GM12875 (cell line): ENCODE measurements at regions not wholly inside any gene's neighbourhood (a gene's known extent, or its start where the extent isn't known, plus 50 kb on each side); places are given as distances from the start of the nearest gene placed in this dataset.
A peak's percentile ranks its signal among the peaks of the same experiment; 100 is the strongest.

ENCODE experiments used
- H3K4me3 ChIP-seq: one replicate; pipeline ENCODE4 v1.5.1; 2011; ENCODE audit warnings: low read depth, low read length, control low read depth
- CTCF ChIP-seq: IDR thresholded peaks from 2 replicates; pipeline ENCODE4 v1.5.1; 2011; ENCODE audit warnings: low read depth, mild to moderate bottlenecking, control low read depth, inconsistent platforms, low read length, moderate library complexity, borderline replicate concordance; ENCODE audit not compliant: insufficient read depth

GRCh38 chr3:43997316-43997715 is 244.4 kb upstream of the TOPAZ1 start:
- H3K4me3 ChIP-seq: peak overlapping the region; percentile 41
- TF ChIP-seq CTCF: no peak

GRCh38 chr3:43997788-43998369 is 243.8 kb upstream of the TOPAZ1 start:
- H3K4me3 ChIP-seq: peak overlapping the region; percentile 62
- no peak for TF ChIP-seq CTCF

GRCh38 chr3:43998370-43998835 is 243.3 kb upstream of the TOPAZ1 start:
- no peak for TF ChIP-seq CTCF
- peak overlapping the region; percentile 62 for H3K4me3 ChIP-seq

- peak overlapping the region; percentile 62 for H3K4me3 ChIP-seq
- TF ChIP-seq CTCF: no peak
Measured at GRCh38 chr3:43998836-43999727, 242.6 kb upstream of the TOPAZ1 start.

- peak overlapping the region; percentile 62 for H3K4me3 ChIP-seq
- TF ChIP-seq CTCF: no peak
Measured at GRCh38 chr3:43999728-44000319, 241.9 kb upstream of the TOPAZ1 start.

GRCh38 chr3:44000586-44000985 is 241.1 kb upstream of the TOPAZ1 start:
- H3K4me3 ChIP-seq: peak overlapping the region; percentile 26
- TF ChIP-seq CTCF: no peak

DNA sequence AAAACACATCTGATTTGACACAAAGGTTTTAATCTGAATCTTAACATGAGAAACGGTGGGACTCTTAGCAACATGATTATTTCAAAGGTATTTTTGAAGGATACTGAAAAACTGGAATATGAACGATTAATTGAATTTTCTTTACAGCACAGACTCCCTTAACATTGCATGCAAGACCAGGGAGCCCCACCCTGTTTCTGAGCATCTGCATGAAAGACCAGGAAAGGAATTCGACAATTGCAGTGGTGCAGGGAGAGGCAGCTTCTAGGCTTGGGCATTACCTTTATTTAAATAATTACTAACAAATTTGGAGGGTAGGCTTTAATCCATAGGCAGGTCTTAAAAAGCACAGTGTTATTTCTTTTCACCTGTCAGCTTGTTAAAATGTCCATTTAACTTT is 240.6 kb upstream of the TOPAZ1 start:
- no peak overlapping the region for H3K4me3 ChIP-seq
- TF ChIP-seq CTCF: no peak
